HEK293 (cell line): ENCODE measurements at regions not wholly inside any gene's neighbourhood (a gene's known extent, or its start where the extent isn't known, plus 50 kb on each side); places are given as distances from the start of the nearest gene placed in this dataset.

Experiments
- CTCF ChIP-seq: fragments of 450-650 bp; formaldehyde crosslinking; IDR thresholded peaks from 2 replicates; pipeline ENCODE4 v1.5.1; 2016; ENCODE audit warnings: missing biosample characterization, missing genetic modification characterization
- ZBTB49 ChIP-seq: fragments of 450-650 bp; formaldehyde crosslinking; IDR thresholded peaks from 2 replicates; pipeline ENCODE4 v1.5.1; 2016; ENCODE audit warnings: missing biosample characterization, missing genetic modification characterization, low read depth

- TF ChIP-seq CTCF (tag by site-specific recombination) (no peak), ZBTB49 (tag by site-specific recombination) (no peak)
Measured at GRCh38 chr2:221897718-221898117, 325.6 kb upstream of the EPHA4 start.
